ENCODE measurements at regions not wholly inside any gene's neighbourhood (a gene's known extent, or its start where the extent isn't known, plus 50 kb on each side); places are given as distances from the start of the nearest gene placed in this dataset.
"Not testable (repeated sequence)": the region's sequence is repeated elsewhere in the genome, so short reads cannot be mapped to it uniquely, and the experiment has no call there.

DNA sequence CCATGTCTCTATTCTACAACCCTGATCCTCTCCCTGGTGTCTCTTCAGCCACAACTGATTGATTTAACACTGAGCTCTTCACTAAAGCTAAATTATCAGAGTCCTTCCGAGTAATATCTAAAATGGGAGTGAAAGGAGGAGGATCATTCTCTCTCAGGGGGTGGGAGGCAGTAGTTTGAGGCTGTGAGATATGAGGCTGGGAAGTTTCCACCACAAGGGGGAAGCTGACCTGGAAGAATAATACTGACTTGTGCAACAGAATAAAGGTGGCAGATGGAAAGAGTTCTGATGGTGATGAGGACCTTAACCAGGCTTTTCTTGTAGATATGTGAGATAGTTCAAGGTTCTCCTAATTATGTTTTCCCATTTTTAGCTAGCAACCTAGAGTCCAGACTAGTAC, 241.6 kb upstream of the VKORC1L1 start:
- not testable (repeated sequence) for DNase-seq

GRCh38 chr7:65633587-65634404, 239.1 kb upstream of the VKORC1L1 start:
- not testable (repeated sequence) for DNase-seq

GRCh38 chr7:65638918-65639317, 234.0 kb upstream of the VKORC1L1 start:
- not testable (repeated sequence) for DNase-seq

DNA sequence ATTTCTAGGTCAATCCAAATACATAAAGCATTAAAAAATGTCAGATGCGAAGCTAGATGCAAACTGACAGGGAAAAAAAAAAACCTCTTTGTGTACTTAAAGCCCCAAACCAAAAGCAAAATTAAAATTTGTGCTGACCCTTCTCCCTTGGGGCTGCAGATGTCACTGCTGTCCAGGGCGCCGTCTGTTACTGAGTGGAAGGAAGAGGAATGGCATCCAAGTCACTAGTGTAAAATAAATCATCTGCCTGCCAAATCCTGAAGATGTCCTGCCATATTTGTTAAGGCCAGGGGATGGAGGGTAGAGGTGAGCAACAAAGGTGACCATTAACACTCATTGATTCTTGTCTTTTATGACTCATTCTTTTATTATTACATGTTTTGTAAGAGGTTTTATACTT, 233.2 kb upstream of the VKORC1L1 start:
- not testable (repeated sequence) for DNase-seq

DNA sequence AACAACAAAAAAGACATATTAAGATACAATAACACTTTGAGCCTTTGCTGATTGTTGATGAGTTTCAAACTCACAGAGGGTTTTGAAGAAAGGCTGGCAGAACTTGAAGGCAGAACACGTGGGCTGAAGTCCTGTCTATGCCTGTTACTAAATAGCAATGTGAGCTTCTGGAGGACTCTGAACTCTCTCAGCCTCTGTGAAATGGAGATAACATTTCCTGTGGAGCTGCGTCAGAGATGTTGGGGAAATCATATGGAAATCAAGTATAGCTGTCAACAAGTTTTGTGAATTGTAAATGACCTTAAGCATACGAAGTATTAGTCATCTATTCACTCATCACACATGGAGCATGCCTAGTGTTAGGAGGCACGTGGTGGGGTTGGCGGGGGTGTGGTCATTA, 229.4 kb upstream of the VKORC1L1 start:
- not testable (repeated sequence) for DNase-seq

GRCh38 chr7:65647153-65647964, 225.5 kb upstream of the VKORC1L1 start:
- DNase-seq: not testable (repeated sequence)

DNA sequence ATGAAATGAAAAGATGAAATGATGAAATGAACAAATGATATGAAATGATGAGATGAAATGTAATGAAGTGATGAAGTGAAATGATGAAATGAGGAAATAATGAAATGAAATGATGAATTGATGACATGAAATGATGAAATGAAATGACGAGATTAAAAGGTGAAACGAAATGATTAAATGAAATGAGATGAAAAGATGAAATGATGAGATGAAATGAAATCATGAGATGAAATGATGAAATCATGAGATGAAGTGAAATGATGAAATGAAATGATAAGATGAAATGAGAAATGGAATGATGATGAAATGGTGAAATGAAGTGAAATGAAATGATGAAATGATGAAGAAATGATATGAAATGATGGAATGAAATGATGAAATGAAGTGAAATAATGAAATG, 221.7 kb upstream of the VKORC1L1 start:
- DNase-seq: not testable (repeated sequence)

DNA sequence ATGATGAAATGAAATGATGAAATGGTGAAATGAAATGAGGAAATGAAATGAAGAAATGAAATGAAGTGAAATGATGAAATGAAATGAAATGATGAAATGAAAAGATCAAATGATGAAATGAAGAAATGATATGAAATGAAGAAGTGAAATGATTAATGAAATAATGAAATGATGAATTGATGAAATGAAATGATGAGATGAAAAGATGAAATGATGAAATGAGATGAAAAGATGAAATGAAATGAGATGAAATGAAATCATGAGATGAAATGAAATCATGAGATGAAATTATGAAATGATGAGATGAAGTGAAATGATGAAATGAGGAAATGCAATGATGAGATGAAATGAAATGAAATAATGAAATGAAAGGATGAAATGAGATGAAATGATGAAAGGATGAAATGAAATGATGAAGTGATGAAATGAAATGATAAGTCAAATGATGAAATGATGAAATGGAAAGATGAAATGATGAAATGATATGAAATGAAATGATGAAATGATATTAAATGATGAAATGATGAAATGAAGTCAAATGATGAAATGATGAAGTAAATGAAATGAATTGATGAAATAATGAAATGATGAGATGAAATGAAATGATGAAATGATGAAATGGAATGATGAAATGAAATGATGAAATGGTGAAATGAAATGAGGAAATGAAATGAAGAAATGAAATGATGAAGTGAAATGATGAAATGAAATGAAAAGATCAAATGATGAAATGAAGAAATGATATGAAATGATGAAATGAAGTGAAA, 220.9 kb upstream of the VKORC1L1 start:
- not testable (repeated sequence) for DNase-seq

GRCh38 chr7:65652669-65653068, 220.2 kb upstream of the VKORC1L1 start:
- DNase-seq: not testable (repeated sequence)

GRCh38 chr7:65656494-65657188, 216.2 kb upstream of the VKORC1L1 start:
- not testable (repeated sequence) for DNase-seq

DNA sequence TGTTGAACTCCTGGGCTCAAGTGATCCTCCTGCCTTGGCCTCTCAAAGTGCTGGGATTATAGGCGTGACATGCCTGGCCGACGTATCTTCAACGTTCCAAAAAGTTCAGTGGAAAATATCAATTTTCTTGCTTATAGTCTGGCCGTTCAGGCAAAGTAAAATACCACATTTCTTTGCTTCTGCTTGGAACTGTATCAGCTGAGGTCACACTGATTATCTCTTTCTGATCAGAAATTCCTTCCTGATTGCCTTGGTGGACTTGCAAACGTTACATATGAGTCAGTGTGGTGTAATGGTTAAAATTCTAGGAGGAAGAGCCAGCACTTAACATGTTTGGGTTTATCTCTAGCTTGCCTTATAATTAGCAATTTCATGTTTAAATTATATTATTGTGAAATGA, 189.5 kb upstream of the VKORC1L1 start:
- not testable (repeated sequence) for DNase-seq

- not testable (repeated sequence) for DNase-seq
Measured at GRCh38 chr7:65699026-65699714, 173.7 kb upstream of the VKORC1L1 start.

DNA sequence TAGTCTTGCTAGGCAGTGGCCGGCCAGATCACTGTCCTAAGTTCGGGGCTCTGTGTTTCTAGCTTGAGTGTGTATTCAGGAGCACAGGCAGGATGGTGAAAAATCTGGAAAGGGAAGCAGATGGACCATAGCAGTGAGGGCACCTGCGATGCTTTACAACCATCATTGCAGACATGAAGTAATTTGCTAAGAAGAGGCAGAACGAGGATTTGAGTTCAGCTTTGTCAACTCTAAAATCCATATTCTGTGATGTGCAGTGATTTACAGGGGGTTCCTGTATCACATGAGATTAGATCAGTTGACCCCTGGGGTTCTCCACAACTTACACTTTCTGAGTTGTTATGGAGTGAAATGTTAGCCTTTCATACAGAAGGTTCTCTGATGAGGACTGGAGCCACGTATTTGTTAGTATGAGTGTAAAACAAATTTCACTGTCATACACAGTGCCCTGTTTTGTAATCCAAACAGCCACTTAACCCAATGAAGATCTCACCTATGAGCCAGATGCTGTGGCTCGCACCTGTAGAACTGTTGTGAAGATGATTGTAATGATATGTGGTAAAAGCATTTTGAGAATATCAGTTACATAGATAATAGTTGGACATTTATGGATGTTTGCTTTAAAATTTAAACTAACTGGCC, 173.0 kb upstream of the VKORC1L1 start:
- DNase-seq: not testable (repeated sequence)

GRCh38 chr7:65719123-65719798, 153.6 kb upstream of the VKORC1L1 start:
- DNase-seq: not testable (repeated sequence)

- DNase-seq: peak; percentile 80
Measured at GRCh38 chr7:65722361-65722792, 150.5 kb upstream of the VKORC1L1 start.

GRCh38 chr7:65727182-65727581, 145.7 kb upstream of the VKORC1L1 start:
- DNase-seq: not testable (repeated sequence)

- no peak for DNase-seq
Measured at GRCh38 chr7:65731129-65731528, 141.7 kb upstream of the VKORC1L1 start.

DNA sequence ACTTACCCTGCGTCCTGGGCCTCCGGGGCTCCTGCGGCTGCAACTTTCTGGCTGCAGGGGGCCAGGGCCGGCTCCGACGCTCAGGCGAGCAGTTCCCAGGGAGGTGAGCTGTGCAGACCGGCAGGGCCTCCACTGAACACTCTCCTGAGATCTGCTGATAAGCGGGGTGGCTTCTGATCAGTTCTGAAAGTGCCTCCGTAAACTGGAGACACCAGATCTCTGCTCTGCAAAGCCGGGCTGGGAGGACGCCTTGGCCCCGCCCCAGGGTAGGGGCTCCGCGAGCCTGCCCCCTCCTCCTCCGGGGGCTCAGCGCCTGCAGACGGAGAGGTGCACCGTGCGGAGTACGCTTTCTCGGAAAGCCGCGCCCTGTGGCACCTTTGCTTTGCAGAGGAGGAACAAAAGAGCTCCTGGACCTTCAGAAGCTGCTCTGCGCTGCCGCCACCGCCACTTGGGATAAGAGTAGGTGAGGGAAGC, 141.3 kb upstream of the VKORC1L1 start:
- DNase-seq: no peak

- DNase-seq: no peak
Measured at GRCh38 chr7:65744406-65744805, 128.5 kb upstream of the VKORC1L1 start.

- no peak for DNase-seq
Measured at GRCh38 chr7:65746398-65746669, 126.5 kb upstream of the VKORC1L1 start.

GRCh38 chr7:65749039-65749438, 123.8 kb upstream of the VKORC1L1 start:
- no peak for DNase-seq

Data from activated CD8-positive, alpha-beta memory T cell treated with anti-CD3 and anti-CD28 coated beads for 24 hours (primary cell).